CD4-positive, alpha-beta T cell treated with Interleukin-6 for 4 hours (primary cell): ENCODE measurements at regions not wholly inside any gene's neighbourhood (a gene's known extent, or its start where the extent isn't known, plus 50 kb on each side); places are given as distances from the start of the nearest gene placed in this dataset.

ENCODE experiments used
- DNase-seq: peaks from one replicate; pipeline ENCODE4 v3.0.0-alpha.2; 2020; ENCODE audit warnings: mixed read lengths

- DNase-seq: no peak
Measured at GRCh38 chr12:11568762-11569478, 80.6 kb upstream of the ETV6 start.

GRCh38 chr12:11569716-11570115, 79.8 kb upstream of the ETV6 start:
- no peak for DNase-seq

GRCh38 chr12:11573880-11574279, 75.6 kb upstream of the ETV6 start:
- DNase-seq: no peak

GRCh38 chr12:11576104-11576503, 73.4 kb upstream of the ETV6 start:
- peak; percentile 4 for DNase-seq

- no peak for DNase-seq
Measured at GRCh38 chr12:11577658-11578260, 71.7 kb upstream of the ETV6 start.

GRCh38 chr12:11578461-11578993, 70.9 kb upstream of the ETV6 start:
- no peak for DNase-seq

- DNase-seq: no peak
Measured at GRCh38 chr12:11580125-11580751, 69.2 kb upstream of the ETV6 start.

- DNase-seq: peak; percentile 83
Measured at GRCh38 chr12:11581179-11581755, 68.2 kb upstream of the ETV6 start.

GRCh38 chr12:11584221-11584855, 65.1 kb upstream of the ETV6 start:
- no peak for DNase-seq

- no peak for DNase-seq
Measured at GRCh38 chr12:11592484-11592883, 57.0 kb upstream of the ETV6 start.

- no peak for DNase-seq
Measured at GRCh38 chr12:11593013-11593412, 56.5 kb upstream of the ETV6 start.

GRCh38 chr12:11595080-11595479, 54.4 kb upstream of the ETV6 start:
- no peak for DNase-seq

GRCh38 chr12:11596141-11596540, 53.3 kb upstream of the ETV6 start:
- no peak for DNase-seq

GRCh38 chr12:11598900-11599299, 50.6 kb upstream of the ETV6 start:
- DNase-seq: no peak
